ENCODE measurements at regions not wholly inside any gene's neighbourhood (a gene's known extent, or its start where the extent isn't known, plus 50 kb on each side); places are given as distances from the start of the nearest gene placed in this dataset.

- TF ChIP-seq EZH2phosphoT487 (IDR thresholded peaks at IDR 0.05; ENCODE audit: insufficient read depth, low read depth) (no peak), EZH2 (IDR thresholded peaks at IDR 0.05; ENCODE audit: insufficient read depth, poor library complexity, severe bottlenecking) (no peak)
Observed at GRCh38 chr4:128456171-128456570, 168.6 kb upstream of the PGRMC2 start.

All from GM23248 (cell line).